ENCODE measurements at regions not wholly inside any gene's neighbourhood (a gene's known extent, or its start where the extent isn't known, plus 50 kb on each side); places are given as distances from the start of the nearest gene placed in this dataset.

DNA sequence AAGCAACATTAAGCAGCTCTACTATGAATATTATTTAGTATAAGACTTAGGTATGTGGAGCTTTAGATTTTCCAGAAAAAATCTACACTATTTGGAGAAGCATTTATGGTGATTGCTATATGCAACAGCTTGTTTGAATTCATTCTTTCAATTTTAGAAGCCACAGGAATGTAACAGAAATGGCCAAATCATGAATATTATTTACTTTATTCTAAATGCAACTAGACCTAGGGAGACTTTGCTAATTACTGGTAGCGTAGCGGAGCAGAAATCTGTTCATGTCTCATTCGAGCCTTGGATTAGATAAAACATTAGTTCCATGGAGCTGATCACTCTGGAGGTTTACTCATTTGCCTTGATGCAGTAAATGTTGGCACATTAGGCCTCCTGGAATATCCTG is 290.2 kb downstream of the ZNF608 start:
- H3K79me2 ChIP-seq (ENCODE audit: insufficient read depth, low read length): no peaks in the 10 kb centered on the region
- H3K36me3 ChIP-seq (replicated peaks in 1 of 2; ENCODE audit: control insufficient read depth in 1 of 2, insufficient read depth in 2 of 2, low read length in 2 of 2): no peaks in the 10 kb centered on the region
- Mint-ChIP-seq H3K27me3 (ENCODE audit: low read depth in 3 of 3) (no peaks in the 10 kb centered on the region), H3K27ac (no peak overlapping the region), H3K4me3 (no peak overlapping the region), H3K9me3 (peaks cover 7 to 14% (median 9%) of the 10 kb centered on the region in 7 donors), H3K36me3 (no peaks in the 10 kb centered on the region), H3K4me1 (peaks cover 2% of the 10 kb centered on the region)
- no peak overlapping the region for H3K9ac ChIP-seq (ENCODE audit: insufficient read depth, low read length, poor library complexity, severe bottlenecking)
- no peak overlapping the region for H3K4me2 ChIP-seq (replicated peaks; ENCODE audit: extremely low read depth, low read length, poor library complexity, severe bottlenecking)
- TF ChIP-seq, protein P1, sequence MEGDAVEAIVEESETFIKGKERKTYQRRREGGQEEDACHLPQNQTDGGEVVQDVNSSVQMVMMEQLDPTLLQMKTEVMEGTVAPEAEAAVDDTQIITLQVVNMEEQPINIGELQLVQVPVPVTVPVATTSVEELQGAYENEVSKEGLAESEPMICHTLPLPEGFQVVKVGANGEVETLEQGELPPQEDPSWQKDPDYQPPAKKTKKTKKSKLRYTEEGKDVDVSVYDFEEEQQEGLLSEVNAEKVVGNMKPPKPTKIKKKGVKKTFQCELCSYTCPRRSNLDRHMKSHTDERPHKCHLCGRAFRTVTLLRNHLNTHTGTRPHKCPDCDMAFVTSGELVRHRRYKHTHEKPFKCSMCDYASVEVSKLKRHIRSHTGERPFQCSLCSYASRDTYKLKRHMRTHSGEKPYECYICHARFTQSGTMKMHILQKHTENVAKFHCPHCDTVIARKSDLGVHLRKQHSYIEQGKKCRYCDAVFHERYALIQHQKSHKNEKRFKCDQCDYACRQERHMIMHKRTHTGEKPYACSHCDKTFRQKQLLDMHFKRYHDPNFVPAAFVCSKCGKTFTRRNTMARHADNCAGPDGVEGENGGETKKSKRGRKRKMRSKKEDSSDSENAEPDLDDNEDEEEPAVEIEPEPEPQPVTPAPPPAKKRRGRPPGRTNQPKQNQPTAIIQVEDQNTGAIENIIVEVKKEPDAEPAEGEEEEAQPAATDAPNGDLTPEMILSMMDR (IDR thresholded peaks at IDR 0.05): no peak
- intact Hi-C loops (cut with micrococcal nuclease): no loop called here
- H3K4me1 ChIP-seq (ENCODE audit: control insufficient read depth in 1 of 2, insufficient read depth in 2 of 2, low read length in 2 of 2): no peaks in the 10 kb centered on the region
- no peak overlapping the region for H2AFZ ChIP-seq (ENCODE audit: insufficient read depth, low read depth, low read length, poor library complexity, severe bottlenecking)
- no CpG with 5 or more reads among the region's 3 CpGs for WGBS (ENCODE audit: insufficient coverage)
- no peak overlapping the region for H3K27ac ChIP-seq (ENCODE audit: low read depth in 1 of 2, low read length in 2 of 2)
- no peak for DNase-seq
- no peak overlapping the region for H3K4me3 ChIP-seq (replicated peaks in 1 of 3; ENCODE audit: low read depth in 2 of 3, low read length in 3 of 3)
- H4K20me1 ChIP-seq (ENCODE audit: insufficient read depth, low read length): no peaks in the 10 kb centered on the region
- peaks cover 5 to 8% of the 10 kb centered on the region in 2 donors for H3K9me3 ChIP-seq (replicated peaks in 1 of 2; ENCODE audit: control insufficient read depth in 1 of 2, insufficient read depth in 1 of 2, low read length in 2 of 2)
- H3K27me3 ChIP-seq (ENCODE audit: control insufficient read depth in 2 of 2, insufficient read depth in 2 of 2, low read length in 2 of 2): no peaks in the 10 kb centered on the region

DNA sequence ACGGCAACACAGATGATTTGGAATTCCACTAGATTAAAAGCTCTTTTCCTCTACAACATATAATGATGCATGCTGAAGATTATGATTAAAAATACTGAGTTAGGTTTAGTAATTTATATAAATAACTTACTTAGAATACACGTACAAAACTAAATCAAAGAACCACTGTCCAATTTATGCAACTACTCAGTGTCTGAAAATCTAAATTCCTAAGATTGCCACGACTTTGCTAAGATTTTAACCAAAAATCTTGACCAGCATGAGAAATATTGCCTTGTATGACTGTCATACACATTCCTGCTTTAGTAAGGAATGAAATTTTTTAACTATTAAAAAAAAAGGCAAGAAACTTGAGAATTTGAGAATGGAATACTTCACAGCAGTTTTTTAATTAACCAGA is 292.4 kb downstream of the ZNF608 start:
- intact Hi-C loops (cut with micrococcal nuclease): no loop called here
- Histone ChIP-seq H4K20me1 (ENCODE audit: insufficient read depth, low read length) (no peaks in the 10 kb centered on the region), H3K4me2 (replicated peaks; ENCODE audit: extremely low read depth, low read length, poor library complexity, severe bottlenecking) (no peak overlapping the region), H3K9ac (ENCODE audit: insufficient read depth, low read length, poor library complexity, severe bottlenecking) (no peak overlapping the region), H3K27me3 (ENCODE audit: control insufficient read depth in 2 of 2, insufficient read depth in 2 of 2, low read length in 2 of 2) (no peaks in the 10 kb centered on the region), H3K4me3 (replicated peaks in 1 of 3; ENCODE audit: low read depth in 2 of 3, low read length in 3 of 3) (no peak overlapping the region), H3K4me1 (ENCODE audit: control insufficient read depth in 1 of 2, insufficient read depth in 2 of 2, low read length in 2 of 2) (no peaks in the 10 kb centered on the region), H3K36me3 (replicated peaks in 1 of 2; ENCODE audit: control insufficient read depth in 1 of 2, insufficient read depth in 2 of 2, low read length in 2 of 2) (no peaks in the 10 kb centered on the region), H2AFZ (ENCODE audit: insufficient read depth, low read depth, low read length, poor library complexity, severe bottlenecking) (no peak overlapping the region), H3K79me2 (ENCODE audit: insufficient read depth, low read length) (no peaks in the 10 kb centered on the region), H3K27ac (ENCODE audit: low read depth in 1 of 2, low read length in 2 of 2) (no peak overlapping the region), H3K9me3 (replicated peaks in 1 of 2; ENCODE audit: control insufficient read depth in 1 of 2, insufficient read depth in 1 of 2, low read length in 2 of 2) (no peaks in the 10 kb centered on the region)
- Mint-ChIP-seq H3K9me3 (peaks cover 0 to 6% (median 0%) of the 10 kb centered on the region in 7 donors), H3K4me1 (peaks cover 2% of the 10 kb centered on the region), H3K36me3 (no peaks in the 10 kb centered on the region), H3K4me3 (no peak overlapping the region), H3K27ac (no peak overlapping the region), H3K27me3 (ENCODE audit: low read depth in 3 of 3) (no peaks in the 10 kb centered on the region)
- DNase-seq: no peak
- TF ChIP-seq, protein P1 (IDR thresholded peaks at IDR 0.05): no peak
- no CpG with 5 or more reads among the region's 3 CpGs for WGBS (ENCODE audit: insufficient coverage)

Data from CD14-positive monocyte (primary cell).